IgD-negative memory B cell (primary cell): ENCODE measurements at regions not wholly inside any gene's neighbourhood (a gene's known extent, or its start where the extent isn't known, plus 50 kb on each side); places are given as distances from the start of the nearest gene placed in this dataset.

ENCODE experiments used
- H3K27ac Mint-ChIP-seq, 3 donors: one replicate each; pipeline ENCODE4 v1.8.0; 2020 to 2022; ENCODE audit warnings: mild to moderate bottlenecking in 3 of 3, mixed read lengths in 3 of 3, moderate library complexity in 1 of 3
- H3K27me3 Mint-ChIP-seq: one replicate; pipeline ENCODE4 v1.8.0; 2021; ENCODE audit warnings: mixed read lengths
- H3K36me3 Mint-ChIP-seq: one replicate; pipeline ENCODE4 v1.8.0; 2020; ENCODE audit warnings: mild to moderate bottlenecking, mixed read lengths
- H3K4me1 Mint-ChIP-seq, 3 donors: one replicate each; pipeline ENCODE4 v1.8.0; 2020 to 2022; ENCODE audit warnings: mixed read lengths in 3 of 3, mild to moderate bottlenecking in 1 of 3
- H3K4me3 Mint-ChIP-seq, 4 donors: one replicate each; pipeline ENCODE4 v1.8.0; 2020 to 2022; ENCODE audit warnings: mild to moderate bottlenecking in 4 of 4, mixed read lengths in 4 of 4, moderate library complexity in 3 of 4
- H3K9me3 Mint-ChIP-seq, 3 donors: one replicate each; pipeline ENCODE4 v1.8.0; 2020 to 2021; ENCODE audit warnings: mixed read lengths in 3 of 3, mild to moderate bottlenecking in 1 of 3

- Mint-ChIP-seq H3K36me3 (peaks cover 2% of the 10 kb centered on the region), H3K9me3 (peaks cover 2 to 5% (median 3%) of the 10 kb centered on the region in 3 donors), H3K4me1 (peaks cover 6 to 13% (median 7%) of the 10 kb centered on the region in 3 donors), H3K27me3 (no peaks in the 10 kb centered on the region), H3K4me3 (no peak overlapping the region), H3K27ac (no peak overlapping the region)
Measured at GRCh38 chr14:42111355-42111754, 504.7 kb downstream of the LRFN5 start.

DNA sequence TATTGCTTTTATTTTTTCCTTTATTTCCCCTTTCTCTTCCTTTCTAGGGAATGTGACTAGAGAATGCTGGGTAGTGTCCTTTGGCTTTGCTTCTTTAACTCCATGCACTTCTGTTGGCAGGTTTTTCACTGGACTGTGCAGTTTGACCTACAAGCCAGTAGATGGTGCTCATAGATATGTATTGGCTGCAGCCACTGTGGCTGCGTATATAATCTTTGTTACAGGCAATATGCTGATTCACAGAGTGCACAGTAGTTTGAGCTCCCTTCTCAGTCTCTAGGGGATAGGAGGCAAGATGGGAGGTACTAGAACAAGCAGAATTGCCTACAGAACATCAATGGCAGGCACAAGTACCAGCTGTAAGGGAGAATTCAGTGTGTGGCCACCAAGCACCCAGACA lies 503.5 kb downstream of the LRFN5 start:
- Mint-ChIP-seq H3K27me3 (no peaks in the 10 kb centered on the region), H3K9me3 (peaks cover 2 to 5% (median 4%) of the 10 kb centered on the region in 3 donors), H3K27ac (no peak overlapping the region), H3K36me3 (peaks cover 2% of the 10 kb centered on the region), H3K4me3 (peak overlapping the region in 1 of 4 donors; percentile 61), H3K4me1 (peaks cover 6 to 13% (median 7%) of the 10 kb centered on the region in 3 donors)

DNA sequence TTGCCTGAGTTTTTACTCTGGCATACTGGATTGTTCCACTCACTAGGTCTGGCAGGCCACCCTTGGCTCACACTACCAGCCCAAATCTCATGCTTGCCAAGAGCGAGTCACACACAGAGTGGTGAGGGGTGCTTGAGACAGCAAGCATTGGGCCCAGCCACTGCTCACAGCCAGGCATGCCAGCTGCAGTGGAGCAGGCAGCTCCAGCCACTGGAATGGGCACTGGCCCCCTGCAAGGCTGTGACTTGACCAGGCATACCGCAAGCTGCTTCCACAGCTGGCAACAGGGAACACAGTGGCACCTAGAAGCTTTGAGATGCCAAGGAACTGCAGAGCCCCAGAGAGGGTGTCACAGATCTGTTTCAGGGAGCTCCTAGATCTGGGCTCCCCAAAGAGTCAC lies 488.5 kb downstream of the LRFN5 start:
- Mint-ChIP-seq H3K36me3 (peaks cover 1% of the 10 kb centered on the region), H3K9me3 (peaks cover 1 to 3% (median 2%) of the 10 kb centered on the region in 3 donors), H3K4me1 (peaks cover 0 to 3% (median 2%) of the 10 kb centered on the region in 3 donors), H3K27ac (no peak overlapping the region), H3K4me3 (no peak overlapping the region), H3K27me3 (no peaks in the 10 kb centered on the region)

DNA sequence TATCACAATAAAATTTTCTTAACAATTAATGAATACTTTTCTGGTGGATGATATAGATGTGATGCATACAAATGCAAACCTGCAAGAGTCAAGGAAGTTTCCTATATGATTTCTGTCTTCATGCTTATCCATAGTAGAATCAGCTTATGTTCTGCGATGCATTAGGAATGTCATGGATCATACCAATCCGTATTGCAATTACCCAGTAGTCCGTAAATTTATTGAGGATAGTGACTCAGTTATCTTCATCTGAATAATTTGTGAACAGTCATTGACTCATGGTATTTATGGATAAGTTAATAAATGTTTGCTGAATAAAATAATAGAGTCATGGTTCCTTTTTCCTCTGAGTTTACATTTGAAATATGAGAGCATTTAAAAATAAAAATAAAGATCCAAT lies 483.4 kb downstream of the LRFN5 start:
- peaks cover 0 to 3% (median 2%) of the 10 kb centered on the region in 3 donors for H3K4me1 Mint-ChIP-seq
- H3K36me3 Mint-ChIP-seq: no peaks in the 10 kb centered on the region
- H3K27ac Mint-ChIP-seq: no peak overlapping the region
- H3K4me3 Mint-ChIP-seq: no peak overlapping the region
- peaks cover 0 to 4% (median 0%) of the 10 kb centered on the region in 3 donors for H3K9me3 Mint-ChIP-seq
- no peaks in the 10 kb centered on the region for H3K27me3 Mint-ChIP-seq

DNA sequence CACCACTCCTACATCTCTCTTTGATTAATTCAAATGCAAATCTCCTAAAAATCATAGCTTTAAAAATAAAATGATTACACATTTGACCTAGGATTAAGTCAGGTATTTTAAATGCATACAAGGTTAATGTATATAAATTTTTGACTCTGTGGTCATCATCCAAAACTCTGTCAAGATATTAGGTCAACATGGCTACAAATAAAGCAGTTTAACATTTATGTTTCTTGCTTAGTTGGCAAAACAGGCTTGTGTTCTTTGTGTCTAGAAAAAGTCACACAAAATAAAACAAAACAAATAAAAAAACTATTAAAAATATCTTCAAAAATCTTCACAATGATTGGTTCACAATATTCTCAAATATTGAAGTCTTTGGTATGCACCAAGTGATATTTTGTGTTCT lies 473.2 kb downstream of the LRFN5 start:
- H3K9me3 Mint-ChIP-seq: peaks cover 0 to 4% (median 0%) of the 10 kb centered on the region in 3 donors
- no peak overlapping the region for H3K4me3 Mint-ChIP-seq
- H3K36me3 Mint-ChIP-seq: no peaks in the 10 kb centered on the region
- H3K27me3 Mint-ChIP-seq: no peaks in the 10 kb centered on the region
- H3K4me1 Mint-ChIP-seq: peaks cover 0 to 2% (median 0%) of the 10 kb centered on the region in 3 donors
- no peak overlapping the region for H3K27ac Mint-ChIP-seq

DNA sequence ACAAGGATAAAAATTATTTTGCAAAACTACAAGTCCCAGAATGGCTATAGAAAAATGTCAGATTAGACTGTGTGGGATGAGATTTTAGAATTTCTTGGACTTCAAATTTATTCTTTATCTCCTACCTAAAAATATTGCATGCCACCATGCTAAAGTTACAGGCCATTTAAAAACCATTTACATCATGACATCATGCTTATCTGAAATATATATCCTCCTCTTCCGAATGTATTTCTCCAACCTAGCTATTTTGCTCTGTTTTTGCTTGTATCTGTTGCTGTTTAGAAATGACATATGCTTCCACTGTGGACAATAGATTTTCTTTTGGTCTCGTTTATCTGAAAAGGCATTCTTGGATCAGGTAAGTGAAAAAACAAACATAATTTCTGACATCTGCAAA lies 471.7 kb downstream of the LRFN5 start:
- peaks cover 0 to 7% (median 0%) of the 10 kb centered on the region in 3 donors for H3K9me3 Mint-ChIP-seq
- H3K4me3 Mint-ChIP-seq: no peak overlapping the region
- no peaks in the 10 kb centered on the region for H3K27me3 Mint-ChIP-seq
- H3K4me1 Mint-ChIP-seq: peaks cover 0 to 2% (median 0%) of the 10 kb centered on the region in 3 donors
- no peaks in the 10 kb centered on the region for H3K36me3 Mint-ChIP-seq
- H3K27ac Mint-ChIP-seq: no peak overlapping the region

GRCh38 chr14:42070031-42070430 lies 463.4 kb downstream of the LRFN5 start:
- Mint-ChIP-seq H3K27me3 (no peaks in the 10 kb centered on the region), H3K36me3 (no peaks in the 10 kb centered on the region), H3K4me3 (no peak overlapping the region), H3K9me3 (peaks cover 3 to 8% (median 5%) of the 10 kb centered on the region in 3 donors), H3K4me1 (peaks cover 0 to 6% (median 0%) of the 10 kb centered on the region in 3 donors), H3K27ac (no peak overlapping the region)

- peak overlapping the region in 1 of 4 donors; percentile 19 for H3K4me3 Mint-ChIP-seq
- H3K36me3 Mint-ChIP-seq: peaks cover 3% of the 10 kb centered on the region
- peak overlapping the region in 1 of 3 donors; percentile 48 for H3K27ac Mint-ChIP-seq
- H3K27me3 Mint-ChIP-seq: no peaks in the 10 kb centered on the region
- H3K4me1 Mint-ChIP-seq: peaks cover 0 to 2% (median 2%) of the 10 kb centered on the region in 3 donors
- H3K9me3 Mint-ChIP-seq: peaks cover 0 to 9% (median 2%) of the 10 kb centered on the region in 3 donors
Measured at GRCh38 chr14:42057111-42057510, 450.4 kb downstream of the LRFN5 start.

DNA sequence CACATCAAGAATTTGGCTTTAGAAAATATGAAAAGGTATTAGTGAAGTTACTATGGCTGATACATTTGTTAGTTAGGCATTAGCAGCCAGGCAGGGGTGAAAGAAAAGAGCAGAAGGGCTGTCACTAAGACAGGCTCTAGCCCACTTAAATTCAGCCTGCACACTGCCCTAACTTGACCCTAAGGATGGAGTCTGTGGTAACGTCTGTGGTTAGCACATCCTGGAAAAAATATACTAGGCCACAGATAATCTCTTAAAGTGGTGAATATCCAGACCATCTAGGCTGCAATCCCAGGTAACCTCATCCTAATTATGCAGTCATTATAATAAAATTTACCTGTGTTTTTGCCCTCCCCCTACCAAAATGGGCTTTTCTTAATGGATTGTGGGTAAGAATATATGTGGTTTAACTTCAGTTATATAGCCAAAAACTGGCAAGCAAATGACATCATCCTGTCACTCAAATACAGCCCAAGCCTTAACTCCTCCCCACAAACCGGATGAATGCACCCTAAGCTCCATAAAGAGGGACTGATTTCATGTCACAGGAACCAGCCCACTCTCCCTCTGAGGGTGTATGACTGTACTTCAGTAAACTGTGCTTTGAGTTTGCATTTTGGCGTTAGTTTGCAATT lies 440.9 kb downstream of the LRFN5 start:
- Mint-ChIP-seq H3K4me3 (no peak overlapping the region), H3K4me1 (peaks cover 0 to 6% (median 4%) of the 10 kb centered on the region in 3 donors), H3K27me3 (no peaks in the 10 kb centered on the region)

DNA sequence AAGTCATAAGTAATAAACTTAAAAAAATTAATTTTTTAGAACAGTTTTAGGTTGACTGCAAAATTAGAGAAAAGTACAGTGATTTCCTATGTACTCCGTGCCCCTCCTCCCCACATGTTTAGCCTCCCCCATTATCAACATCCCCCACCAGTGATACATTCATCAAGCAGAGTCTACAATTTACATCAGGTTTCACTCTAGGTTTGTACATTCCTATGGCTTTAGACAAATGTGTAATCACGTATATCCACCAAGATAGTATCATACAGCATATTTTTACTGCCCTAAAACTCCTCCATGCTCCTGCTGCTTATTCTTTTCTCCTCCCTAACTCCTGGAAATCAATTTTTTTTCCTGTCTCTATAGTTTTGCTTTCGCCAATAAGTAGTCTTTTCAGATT lies 438.7 kb downstream of the LRFN5 start:
- H3K4me1 Mint-ChIP-seq: peaks cover 0 to 6% (median 4%) of the 10 kb centered on the region in 3 donors
- H3K4me3 Mint-ChIP-seq: no peak overlapping the region
- no peaks in the 10 kb centered on the region for H3K9me3 Mint-ChIP-seq
- no peaks in the 10 kb centered on the region for H3K36me3 Mint-ChIP-seq
- no peaks in the 10 kb centered on the region for H3K27me3 Mint-ChIP-seq
- no peak overlapping the region for H3K27ac Mint-ChIP-seq

More for the DNA sequence above, 440.9 kb downstream of the LRFN5 start:
- Mint-ChIP-seq H3K27ac (no peak overlapping the region), H3K9me3 (no peaks in the 10 kb centered on the region), H3K36me3 (no peaks in the 10 kb centered on the region)

DNA sequence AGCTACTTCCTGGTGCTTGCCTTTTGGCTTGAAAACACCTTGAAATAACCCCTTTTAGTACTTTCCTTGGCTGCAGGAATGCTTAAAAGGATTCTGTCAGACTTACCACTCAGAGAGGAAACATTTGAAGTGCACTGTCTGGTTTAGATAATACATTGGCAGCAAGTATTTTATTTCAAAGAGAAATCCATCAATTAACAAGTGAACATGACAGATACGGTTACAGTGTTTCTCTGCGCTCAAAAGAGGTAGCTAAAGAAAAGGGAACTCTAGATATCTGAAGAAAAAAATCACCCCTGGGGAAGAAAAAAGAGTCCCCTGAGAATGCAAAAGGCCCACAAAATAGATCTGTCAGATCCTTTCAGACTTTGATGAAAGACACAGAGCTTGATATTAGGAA lies 421.9 kb downstream of the LRFN5 start:
- Mint-ChIP-seq H3K4me3 (peak overlapping the region; percentile 20 to 65 (median 46)), H3K27ac (peak overlapping the region; percentile 21 to 88 (median 78)), H3K27me3 (no peaks in the 10 kb centered on the region), H3K4me1 (peaks cover 23 to 30% (median 24%) of the 10 kb centered on the region in 3 donors), H3K9me3 (peaks cover 4 to 8% (median 6%) of the 10 kb centered on the region in 3 donors), H3K36me3 (peaks cover 6% of the 10 kb centered on the region)

DNA sequence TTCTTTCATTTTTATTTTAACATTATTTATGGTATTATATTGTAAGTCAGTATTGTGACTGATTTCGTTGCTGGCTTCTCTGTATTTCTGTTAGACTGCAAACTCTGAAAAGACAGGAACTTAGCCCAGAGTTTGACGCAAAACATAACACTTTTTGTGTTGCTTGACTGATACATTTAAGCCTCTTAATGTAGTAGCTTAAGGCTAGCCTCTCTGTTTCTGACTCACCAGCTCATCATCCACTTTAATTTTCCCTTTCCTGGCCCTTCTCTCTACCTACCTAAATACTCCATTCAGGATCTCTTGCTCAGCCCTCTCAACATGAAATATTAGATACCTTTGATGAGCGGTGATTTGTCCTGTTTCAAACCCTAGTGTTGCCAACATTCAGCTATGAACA lies 420.6 kb downstream of the LRFN5 start:
- Mint-ChIP-seq H3K4me3 (no peak overlapping the region), H3K36me3 (peaks cover 6% of the 10 kb centered on the region), H3K4me1 (peaks cover 23 to 30% (median 24%) of the 10 kb centered on the region in 3 donors), H3K27ac (peak overlapping the region in 1 of 3 donors; percentile 85), H3K27me3 (no peaks in the 10 kb centered on the region), H3K9me3 (peaks cover 4 to 8% (median 6%) of the 10 kb centered on the region in 3 donors)

DNA sequence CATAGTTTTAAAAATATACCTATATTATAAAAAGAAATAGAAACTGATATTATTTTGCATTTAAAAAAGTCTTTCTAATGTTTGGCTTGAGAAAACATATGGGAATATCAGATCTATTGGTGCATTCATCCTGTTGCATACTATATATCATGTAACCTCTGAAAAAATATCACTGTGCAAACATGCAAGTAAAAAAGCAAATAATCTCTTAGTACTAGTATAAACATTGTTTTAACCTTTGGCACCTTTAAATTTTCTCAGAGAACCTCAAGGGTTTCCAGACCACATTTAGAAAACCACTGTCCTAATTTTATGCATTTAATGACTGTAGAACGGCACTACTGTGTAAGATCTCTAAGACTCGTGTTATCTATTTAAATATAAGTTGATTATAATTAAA lies 416.8 kb downstream of the LRFN5 start:
- Mint-ChIP-seq H3K36me3 (peaks cover 7% of the 10 kb centered on the region), H3K27ac (no peak overlapping the region), H3K27me3 (no peaks in the 10 kb centered on the region), H3K4me3 (no peak overlapping the region), H3K4me1 (peaks cover 34 to 38% (median 36%) of the 10 kb centered on the region in 3 donors), H3K9me3 (peaks cover 6 to 16% (median 15%) of the 10 kb centered on the region in 3 donors)

DNA sequence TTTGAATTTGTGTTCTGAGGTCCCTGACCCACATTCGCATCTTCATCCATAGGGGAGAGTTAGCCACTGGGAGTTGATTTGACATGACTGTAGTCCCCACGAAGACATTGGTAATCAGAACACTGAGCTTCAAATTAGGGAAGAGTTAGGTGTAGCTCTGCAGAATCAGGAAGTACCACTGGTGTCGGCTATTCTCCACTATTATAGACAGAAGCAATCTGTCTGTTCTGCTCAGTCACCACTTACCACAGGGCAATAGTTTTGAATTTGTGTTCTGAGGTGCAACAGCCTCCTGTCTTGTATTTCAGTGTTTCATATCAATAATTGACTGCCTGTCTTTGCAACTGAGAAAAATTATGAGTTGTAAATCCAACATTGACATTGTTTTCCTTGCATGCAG lies 407.6 kb downstream of the LRFN5 start:
- H3K9me3 Mint-ChIP-seq: peaks cover 3 to 9% (median 4%) of the 10 kb centered on the region in 3 donors
- peak overlapping the region in 3 of 4 donors; percentile 77 to 87 (median 79) for H3K4me3 Mint-ChIP-seq
- no peaks in the 10 kb centered on the region for H3K27me3 Mint-ChIP-seq
- peaks cover 7% of the 10 kb centered on the region for H3K36me3 Mint-ChIP-seq
- H3K27ac Mint-ChIP-seq: peak overlapping the region; percentile 6 to 79 (median 69)
- peaks cover 34 to 49% (median 37%) of the 10 kb centered on the region in 3 donors for H3K4me1 Mint-ChIP-seq

- Mint-ChIP-seq H3K4me3 (peak overlapping the region in 3 of 4 donors; percentile 19 to 79 (median 77)), H3K9me3 (peaks cover 2 to 9% (median 3%) of the 10 kb centered on the region in 3 donors), H3K36me3 (peaks cover 7% of the 10 kb centered on the region), H3K27ac (no peak overlapping the region), H3K27me3 (no peaks in the 10 kb centered on the region), H3K4me1 (peaks cover 29 to 45% (median 33%) of the 10 kb centered on the region in 3 donors)
Measured at GRCh38 chr14:42013559-42013958, 406.9 kb downstream of the LRFN5 start.

DNA sequence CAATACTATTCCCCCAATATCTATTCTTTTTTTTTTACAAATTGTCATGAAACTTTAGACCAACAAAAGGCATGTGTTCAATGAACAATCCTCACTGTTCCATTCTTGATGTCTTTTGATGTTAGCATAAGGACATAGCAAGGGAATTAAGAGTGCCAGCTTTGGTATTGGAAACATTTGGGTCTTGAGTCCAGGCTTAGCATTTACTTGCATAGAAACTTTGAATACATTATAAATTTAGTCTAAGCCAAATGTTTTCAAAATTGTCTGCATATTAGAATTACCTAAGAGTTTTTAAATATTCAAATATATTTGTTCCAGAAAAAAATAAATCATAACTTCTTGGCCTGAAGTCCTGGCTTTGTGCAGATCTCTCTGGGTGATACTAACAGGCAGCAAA lies 406.5 kb downstream of the LRFN5 start:
- peaks cover 7% of the 10 kb centered on the region for H3K36me3 Mint-ChIP-seq
- peaks cover 29 to 46% (median 33%) of the 10 kb centered on the region in 3 donors for H3K4me1 Mint-ChIP-seq
- H3K27me3 Mint-ChIP-seq: no peaks in the 10 kb centered on the region
- peaks cover 3 to 9% (median 3%) of the 10 kb centered on the region in 3 donors for H3K9me3 Mint-ChIP-seq
- no peak overlapping the region for H3K27ac Mint-ChIP-seq
- peak overlapping the region in 1 of 4 donors; percentile 19 for H3K4me3 Mint-ChIP-seq
